Neural crest cell (in vitro differentiated cells): ENCODE measurements at regions not wholly inside any gene's neighbourhood (a gene's known extent, or its start where the extent isn't known, plus 50 kb on each side); places are given as distances from the start of the nearest gene placed in this dataset.

ENCODE experiments used
- DNase-seq: peaks from one replicate; pipeline ENCODE4 v3.0.0; 2021; ENCODE audit warnings: low read depth, mixed read lengths, low spot score
- H3K27ac Mint-ChIP-seq: one replicate; pipeline ENCODE4 v1.8.0; 2021; ENCODE audit warnings: mild to moderate bottlenecking, mixed read lengths; ENCODE audit not compliant: unreplicated experiment
- H3K27me3 Mint-ChIP-seq: 2 replicates; pipeline ENCODE4 v1.8.0; 2021; ENCODE audit warnings: low read depth, mild to moderate bottlenecking, mixed read lengths
- H3K36me3 Mint-ChIP-seq: 2 replicates; pipeline ENCODE4 v1.8.0; 2021; ENCODE audit warnings: low read depth, mild to moderate bottlenecking, mixed read lengths
- H3K4me1 Mint-ChIP-seq: 2 replicates; pipeline ENCODE4 v1.8.0; 2021; ENCODE audit warnings: mixed read lengths
- H3K4me3 Mint-ChIP-seq: one replicate; pipeline ENCODE4 v1.8.0; 2021; ENCODE audit warnings: mild to moderate bottlenecking, mixed read lengths
- H3K9me3 Mint-ChIP-seq: 2 replicates; pipeline ENCODE4 v1.8.0; 2021; ENCODE audit warnings: mixed read lengths
- CTCF ChIP-seq: fragments of 200-600 bp; sonication (generic); conservative IDR thresholded peaks from 2 replicates; pipeline ENCODE4 v1.5.0; 2021; ENCODE audit warnings: antibody characterized with exemption, mild to moderate bottlenecking

DNA sequence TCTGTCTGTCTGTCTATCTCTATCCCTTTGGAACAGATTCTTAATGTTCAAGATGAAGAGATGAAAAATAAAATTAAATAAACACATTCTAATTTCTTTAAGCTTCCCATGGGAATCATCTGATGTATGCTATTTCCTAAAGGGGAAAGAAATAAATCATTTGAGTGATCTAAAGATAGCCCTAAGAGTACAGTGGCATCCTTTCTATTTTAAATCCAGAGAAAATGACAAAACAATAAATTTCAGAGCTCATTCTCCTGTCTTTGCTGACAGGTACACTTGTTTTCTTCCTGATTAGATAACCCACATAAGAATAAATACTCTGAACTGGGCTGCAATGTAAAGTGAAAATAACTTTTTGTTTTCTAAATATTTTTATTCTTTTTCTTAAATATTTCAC, 550.4 kb downstream of the JRKL start:
- no peaks in the 10 kb centered on the region for H3K36me3 Mint-ChIP-seq
- no peaks in the 10 kb centered on the region for H3K4me1 Mint-ChIP-seq
- TF ChIP-seq CTCF: no peak
- no peak overlapping the region for H3K27ac Mint-ChIP-seq
- H3K9me3 Mint-ChIP-seq: no peaks in the 10 kb centered on the region
- no peak overlapping the region for H3K4me3 Mint-ChIP-seq
- H3K27me3 Mint-ChIP-seq: peaks cover 3% of the 10 kb centered on the region
- no peak for DNase-seq

GRCh38 chr11:96942855-96943254, 553.0 kb downstream of the JRKL start:
- no peaks in the 10 kb centered on the region for H3K9me3 Mint-ChIP-seq
- no peak for TF ChIP-seq CTCF
- no peaks in the 10 kb centered on the region for H3K36me3 Mint-ChIP-seq
- H3K27ac Mint-ChIP-seq: no peak overlapping the region
- H3K4me1 Mint-ChIP-seq: no peaks in the 10 kb centered on the region
- peaks cover 3% of the 10 kb centered on the region for H3K27me3 Mint-ChIP-seq
- no peak for DNase-seq
- H3K4me3 Mint-ChIP-seq: no peak overlapping the region

DNA sequence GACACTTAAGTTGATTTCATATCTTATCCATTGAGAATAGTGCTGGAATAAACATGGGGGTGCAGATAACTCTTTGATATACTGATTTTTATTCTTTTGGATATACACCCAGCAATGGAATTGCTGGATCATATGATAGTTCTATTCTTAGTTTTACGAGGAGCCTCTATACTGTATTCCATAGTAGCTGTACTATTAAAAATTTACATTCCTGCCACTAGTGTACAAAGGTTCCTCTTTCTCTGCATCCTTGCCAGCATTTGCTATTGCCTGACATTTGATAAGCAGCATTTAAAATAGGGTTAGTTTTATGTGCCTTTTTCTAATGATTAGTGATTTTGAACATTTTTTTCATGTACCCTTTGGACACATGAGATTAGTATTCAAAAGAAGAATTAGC, 554.2 kb downstream of the JRKL start:
- DNase-seq: no peak
- Mint-ChIP-seq H3K36me3 (no peaks in the 10 kb centered on the region), H3K4me1 (no peaks in the 10 kb centered on the region), H3K27me3 (peaks cover 3% of the 10 kb centered on the region), H3K9me3 (no peaks in the 10 kb centered on the region), H3K4me3 (no peak overlapping the region), H3K27ac (no peak overlapping the region)
- TF ChIP-seq CTCF: no peak

DNA sequence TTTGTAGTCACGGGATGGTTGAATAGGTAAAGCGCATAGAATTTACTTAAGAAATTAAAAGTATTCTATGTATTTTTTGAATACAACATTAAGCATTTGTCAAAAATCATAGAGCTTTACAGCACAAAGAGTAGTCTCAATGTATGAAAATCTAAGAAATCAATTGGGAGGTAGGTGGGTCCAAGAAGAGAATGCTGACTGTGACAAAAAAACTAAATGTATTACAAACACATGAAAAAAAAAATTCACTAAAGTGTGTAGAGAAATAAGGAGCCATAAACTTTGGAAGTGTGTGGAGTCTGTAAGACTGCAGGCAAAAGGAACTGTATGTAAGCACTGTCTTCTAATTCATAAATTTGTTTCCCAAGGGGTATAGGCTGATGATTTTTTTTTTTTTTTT, 558.3 kb downstream of the JRKL start:
- no peak overlapping the region for H3K27ac Mint-ChIP-seq
- no peak overlapping the region for H3K4me3 Mint-ChIP-seq
- peaks cover 6% of the 10 kb centered on the region for H3K27me3 Mint-ChIP-seq
- H3K36me3 Mint-ChIP-seq: no peaks in the 10 kb centered on the region
- H3K4me1 Mint-ChIP-seq: no peaks in the 10 kb centered on the region
- H3K9me3 Mint-ChIP-seq: no peaks in the 10 kb centered on the region
- TF ChIP-seq CTCF: no peak
- DNase-seq: no peak

GRCh38 chr11:96949464-96949863, 559.7 kb downstream of the JRKL start:
- Mint-ChIP-seq H3K9me3 (no peaks in the 10 kb centered on the region), H3K27ac (no peak overlapping the region), H3K27me3 (peaks cover 3% of the 10 kb centered on the region), H3K36me3 (no peaks in the 10 kb centered on the region), H3K4me1 (no peaks in the 10 kb centered on the region), H3K4me3 (no peak overlapping the region)
- no peak for DNase-seq
- TF ChIP-seq CTCF: no peak
